ENCODE measurements at regions not wholly inside any gene's neighbourhood (a gene's known extent, or its start where the extent isn't known, plus 50 kb on each side); places are given as distances from the start of the nearest gene placed in this dataset.

GRCh38 chr2:212646698-212647366, 108.2 kb upstream of the ERBB4 start (continued):
- TF ChIP-seq ZNF462 (CRISPR knock-in tag; IDR thresholded peaks at IDR 0.05) (no peak), STAT1 (IDR thresholded peaks at IDR 0.05; ENCODE audit: unreplicated experiment) (no peak), ETS1 (IDR thresholded peaks at IDR 0.05) (no peak)

GRCh38 chr2:212644195-212644837, 105.7 kb upstream of the ERBB4 start:
- no peaks in the 10 kb centered on the region for H3K9me2 ChIP-seq (ENCODE audit: insufficient read depth)
- no peak overlapping the region for H3K27ac ChIP-seq (ENCODE audit: low read depth)
- Mint-ChIP-seq H3K4me3 (no peak overlapping the region), H3K27ac (no peak overlapping the region), H3K9me3 (no peaks in the 10 kb centered on the region), H3K27me3 (ENCODE audit: insufficient read depth, low read depth, poor library complexity) (no peaks in the 10 kb centered on the region), H3K4me1 (peaks cover 5% of the 10 kb centered on the region; the same call in 2 of the 3 replicates), H3K36me3 (ENCODE audit: low read depth) (no peaks in the 10 kb centered on the region)
- no peaks in the 10 kb centered on the region for H3K79me2 ChIP-seq (replicated peaks; ENCODE audit: insufficient read depth)
- DNase-seq (ENCODE audit: low spot score) (peak; percentile 1), ATAC-seq (peak; percentile 63)
- no peaks in the 10 kb centered on the region for H4K20me1 ChIP-seq (replicated peaks; ENCODE audit: insufficient read depth)
- no peaks in the 10 kb centered on the region for H3F3A ChIP-seq (replicated peaks; ENCODE audit: low read depth)
- peak overlapping the region; percentile 40; the same call in 1 of the 2 replicates for H2AFZ ChIP-seq
- H3K4me3 ChIP-seq = no peak overlapping the region
- no peaks in the 10 kb centered on the region for H3K27me3 ChIP-seq (ENCODE audit: insufficient read depth)
- H3K36me3 ChIP-seq (ENCODE audit: insufficient read depth) = no peaks in the 10 kb centered on the region
- no peak overlapping the region for H3K4me2 ChIP-seq
- H3K4me1 ChIP-seq (ENCODE audit: insufficient read depth) = no peaks in the 10 kb centered on the region
- TF ChIP-seq ZNF114 (CRISPR knock-in tag; IDR thresholded peaks at IDR 0.05) = no peak
- TF ChIP-seq ZNF331 (CRISPR knock-in tag; IDR thresholded peaks at IDR 0.05; ENCODE audit: low read depth) = no peak
- no peak for TF ChIP-seq EZH2phosphoT487 (IDR thresholded peaks at IDR 0.05; ENCODE audit: unreplicated experiment)
- TF ChIP-seq EZH2 (IDR thresholded peaks at IDR 0.05; ENCODE audit: low read depth, unreplicated experiment) = no peak
- no peak for TF ChIP-seq ZNF462 (CRISPR knock-in tag; IDR thresholded peaks at IDR 0.05)

All from GM23338 (cell line).